ENCODE measurements at regions not wholly inside any gene's neighbourhood (a gene's known extent, or its start where the extent isn't known, plus 50 kb on each side); places are given as distances from the start of the nearest gene placed in this dataset.

DNA sequence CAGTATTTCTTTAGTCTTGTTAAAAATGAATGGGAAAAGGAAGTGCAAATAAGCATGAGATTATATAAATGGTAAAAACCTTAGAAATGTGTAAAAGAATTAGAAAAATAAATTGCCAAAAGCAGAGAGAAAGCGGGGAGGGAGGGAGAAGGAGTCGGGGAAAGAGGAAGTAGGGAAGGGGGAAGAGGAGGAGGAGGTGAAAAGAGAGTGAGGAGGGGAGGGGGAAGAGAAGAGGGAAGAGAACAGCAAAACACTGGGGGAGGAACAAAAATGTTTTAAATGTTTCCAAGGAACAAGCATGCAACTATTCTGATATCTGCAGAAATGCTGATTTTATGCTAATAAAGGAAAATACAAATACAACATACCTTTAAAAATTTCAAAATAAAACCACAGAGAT is 317.5 kb downstream of the PIK3R1 start:
- Mint-ChIP-seq H3K9me3 (peaks cover 1% of the 10 kb centered on the region), H3K36me3 (ENCODE audit: low read depth) (no peaks in the 10 kb centered on the region), H3K4me1 (peaks cover 6% of the 10 kb centered on the region), H3K27ac (no peak overlapping the region), H3K4me3 (no peak overlapping the region), H3K27me3 (ENCODE audit: insufficient read depth) (no peaks in the 10 kb centered on the region)
- no peak overlapping the region for H3K4me3 ChIP-seq (ENCODE audit: low read length)
- WGBS, 2 experiments (ENCODE audit: insufficient coverage in 1 of 2, insufficient read length in 1 of 2), result 84 to 85% methylated on average over 2 of the region's 2 CpGs
- H3K27me3 ChIP-seq (ENCODE audit: control insufficient read depth, insufficient read depth, low read length, poor library complexity, severe bottlenecking), result no peaks in the 10 kb centered on the region
- H3K9me3 ChIP-seq (ENCODE audit: control insufficient read depth, low read length), result peaks cover 5% of the 10 kb centered on the region
- no peak for DNase-seq
- H3K4me1 ChIP-seq (ENCODE audit: control insufficient read depth, insufficient read depth, low read length), result no peaks in the 10 kb centered on the region
- TF ChIP-seq, protein P1, sequence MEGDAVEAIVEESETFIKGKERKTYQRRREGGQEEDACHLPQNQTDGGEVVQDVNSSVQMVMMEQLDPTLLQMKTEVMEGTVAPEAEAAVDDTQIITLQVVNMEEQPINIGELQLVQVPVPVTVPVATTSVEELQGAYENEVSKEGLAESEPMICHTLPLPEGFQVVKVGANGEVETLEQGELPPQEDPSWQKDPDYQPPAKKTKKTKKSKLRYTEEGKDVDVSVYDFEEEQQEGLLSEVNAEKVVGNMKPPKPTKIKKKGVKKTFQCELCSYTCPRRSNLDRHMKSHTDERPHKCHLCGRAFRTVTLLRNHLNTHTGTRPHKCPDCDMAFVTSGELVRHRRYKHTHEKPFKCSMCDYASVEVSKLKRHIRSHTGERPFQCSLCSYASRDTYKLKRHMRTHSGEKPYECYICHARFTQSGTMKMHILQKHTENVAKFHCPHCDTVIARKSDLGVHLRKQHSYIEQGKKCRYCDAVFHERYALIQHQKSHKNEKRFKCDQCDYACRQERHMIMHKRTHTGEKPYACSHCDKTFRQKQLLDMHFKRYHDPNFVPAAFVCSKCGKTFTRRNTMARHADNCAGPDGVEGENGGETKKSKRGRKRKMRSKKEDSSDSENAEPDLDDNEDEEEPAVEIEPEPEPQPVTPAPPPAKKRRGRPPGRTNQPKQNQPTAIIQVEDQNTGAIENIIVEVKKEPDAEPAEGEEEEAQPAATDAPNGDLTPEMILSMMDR (conservative IDR thresholded peaks at IDR 0.05), result no peak
- H3K27ac ChIP-seq (ENCODE audit: low read depth, low read length), result no peak overlapping the region
- no peaks in the 10 kb centered on the region for H3K36me3 ChIP-seq (ENCODE audit: control insufficient read depth, insufficient read depth, low read length)
- no peak overlapping the region for H3K9ac ChIP-seq (ENCODE audit: extremely low read depth, low read length, poor library complexity, severe bottlenecking)

DNA sequence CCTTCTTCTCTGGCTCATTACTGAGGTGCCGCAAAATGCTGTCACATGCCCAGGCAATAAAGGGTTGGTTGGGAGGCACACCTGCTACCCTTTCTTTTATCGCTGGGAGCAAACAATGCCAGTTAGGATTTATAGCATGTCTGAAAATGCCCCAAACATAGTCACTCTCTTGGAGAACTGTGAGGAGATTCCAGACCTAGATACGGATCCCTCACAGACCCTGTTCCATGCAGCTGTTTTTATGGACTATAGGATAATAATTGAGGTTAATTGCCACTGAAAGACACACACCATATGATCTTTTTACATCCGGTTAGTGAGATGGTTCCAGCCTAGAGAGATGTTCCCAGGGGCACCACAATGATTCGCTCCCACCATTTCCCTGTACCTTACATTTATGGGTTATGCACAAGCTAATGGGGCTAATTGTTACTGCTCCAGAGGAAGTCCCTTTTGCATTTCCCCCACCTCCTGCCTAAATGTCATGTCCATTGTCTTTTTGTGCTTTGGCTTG is 318.1 kb downstream of the PIK3R1 start:
- no peak for DNase-seq
- WGBS, 2 experiments (ENCODE audit: insufficient coverage in 1 of 2, insufficient read length in 1 of 2), result 80 to 81% methylated on average over 3 to 5 of the region's 5 CpGs
- no peak overlapping the region for H3K27ac Mint-ChIP-seq
- Histone ChIP-seq H3K4me1 (ENCODE audit: control insufficient read depth, insufficient read depth, low read length) (no peaks in the 10 kb centered on the region), H3K27me3 (ENCODE audit: control insufficient read depth, insufficient read depth, low read length, poor library complexity, severe bottlenecking) (no peaks in the 10 kb centered on the region), H3K27ac (ENCODE audit: low read depth, low read length) (peak overlapping the region; percentile 78), H3K9me3 (ENCODE audit: control insufficient read depth, low read length) (no peaks in the 10 kb centered on the region), H3K9ac (ENCODE audit: extremely low read depth, low read length, poor library complexity, severe bottlenecking) (no peak overlapping the region), H3K4me3 (ENCODE audit: low read length) (no peak overlapping the region), H3K36me3 (ENCODE audit: control insufficient read depth, insufficient read depth, low read length) (no peaks in the 10 kb centered on the region)
- H3K27me3 Mint-ChIP-seq (ENCODE audit: insufficient read depth), result no peaks in the 10 kb centered on the region
- H3K36me3 Mint-ChIP-seq (ENCODE audit: low read depth), result no peaks in the 10 kb centered on the region
- no peak overlapping the region for H3K4me3 Mint-ChIP-seq
- TF ChIP-seq, protein P1 (conservative IDR thresholded peaks at IDR 0.05), result no peak
- H3K9me3 Mint-ChIP-seq, result no peaks in the 10 kb centered on the region
- peaks cover 6% of the 10 kb centered on the region for H3K4me1 Mint-ChIP-seq

DNA sequence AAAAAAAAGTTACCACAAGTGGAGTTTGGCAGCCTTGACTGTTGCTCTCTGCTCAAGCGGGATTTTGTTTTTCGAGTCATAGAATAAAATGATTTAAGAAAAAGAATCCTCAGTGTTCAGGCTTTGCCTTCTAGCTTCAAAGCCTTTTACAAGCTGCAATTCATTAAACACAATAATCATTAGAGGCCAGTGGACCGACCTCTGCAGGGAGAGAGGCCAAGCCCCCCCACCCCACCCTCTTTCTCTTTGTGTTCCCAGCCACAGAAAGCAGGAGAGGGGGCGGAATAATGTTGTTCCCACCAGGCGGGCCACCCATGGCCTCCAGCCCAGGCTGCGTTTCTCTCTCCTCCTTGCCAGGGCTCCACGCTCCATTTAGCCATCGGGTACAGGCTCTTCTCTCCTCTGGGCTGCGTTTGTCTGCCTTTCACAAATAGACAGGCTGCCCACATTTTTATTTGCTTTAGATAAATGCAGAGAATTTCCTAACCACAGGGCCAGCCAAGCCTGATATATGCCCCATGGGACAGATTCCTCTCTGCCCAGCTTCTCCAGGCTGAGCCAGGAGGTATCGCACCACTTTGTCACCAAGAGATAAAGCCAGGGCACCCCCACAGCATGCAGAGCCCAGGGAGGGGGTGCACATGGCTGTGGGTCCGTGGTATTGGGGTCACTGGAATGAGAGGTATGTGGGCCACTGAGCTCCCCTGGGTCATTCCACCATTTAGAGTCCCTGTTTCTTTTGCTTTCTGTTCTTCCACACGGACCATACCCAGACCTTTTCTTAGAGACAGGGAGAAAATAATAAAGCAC is 318.8 kb downstream of the PIK3R1 start:
- Mint-ChIP-seq H3K27me3 (ENCODE audit: insufficient read depth) (no peaks in the 10 kb centered on the region), H3K9me3 (no peaks in the 10 kb centered on the region), H3K36me3 (ENCODE audit: low read depth) (no peaks in the 10 kb centered on the region), H3K27ac (no peak overlapping the region), H3K4me1 (peaks cover 6% of the 10 kb centered on the region), H3K4me3 (no peak overlapping the region)
- no peaks in the 10 kb centered on the region for H3K36me3 ChIP-seq (ENCODE audit: control insufficient read depth, insufficient read depth, low read length)
- H3K4me1 ChIP-seq (ENCODE audit: control insufficient read depth, insufficient read depth, low read length), result no peaks in the 10 kb centered on the region
- peak overlapping the region; percentile 78 for H3K27ac ChIP-seq (ENCODE audit: low read depth, low read length)
- peak; percentile 49 for DNase-seq
- H3K27me3 ChIP-seq (ENCODE audit: control insufficient read depth, insufficient read depth, low read length, poor library complexity, severe bottlenecking), result no peaks in the 10 kb centered on the region
- TF ChIP-seq, protein P1 (conservative IDR thresholded peaks at IDR 0.05), result no peak
- no peak overlapping the region for H3K9ac ChIP-seq (ENCODE audit: extremely low read depth, low read length, poor library complexity, severe bottlenecking)
- H3K4me3 ChIP-seq (ENCODE audit: low read length), result no peak overlapping the region
- H3K9me3 ChIP-seq (ENCODE audit: control insufficient read depth, low read length), result no peaks in the 10 kb centered on the region
- 63 to 81% methylated on average over 5 to 12 of the region's 12 CpGs for WGBS, 2 experiments (ENCODE audit: insufficient coverage in 1 of 2, insufficient read length in 1 of 2)
